H1 (cell line): ENCODE measurements at regions not wholly inside any gene's neighbourhood (a gene's known extent, or its start where the extent isn't known, plus 50 kb on each side); places are given as distances from the start of the nearest gene placed in this dataset.

Experiments
- CTCF ChIA-PET: fragments of 300-600 bp; sonication (Branson Sonifier 250); formaldehyde crosslinking; loops from one replicate; lab custom pipeline; 2021; ENCODE audit not compliant: partially characterized antibody; lab: Charles Lee
- POLR2A ChIA-PET: fragments of 300-600 bp; sonication (Branson Sonifier 250); formaldehyde crosslinking; loops from one replicate; lab custom pipeline; 2021; ENCODE audit warnings: inconsistent platforms; ENCODE audit not compliant: partially characterized antibody; lab: Charles Lee
- DNase-seq, 2 experiments: peaks; one replicate each; pipeline versions ENCODE4 v3.0.0 to v3.0.0-alpha.2; 2010 to 2022; ENCODE audit warnings: low spot score in 2 of 2, low read depth in 1 of 2, mixed read lengths in 1 of 2
- FAIRE-seq: peaks from 2 replicates; lab custom pipeline; 2011; peaks lifted over from hg19 to GRCh38; lab: Jason Lieb, UNC
- H2AFZ ChIP-seq: 2 replicates; pipeline ENCODE4 v1.8.1; 2012; ENCODE audit warnings: low read length, inconsistent platforms
- H2AK5ac ChIP-seq: 2 replicates; pipeline ENCODE4 v1.6.1; 2013; ENCODE audit warnings: low read depth, low read length
- H2BK120ac ChIP-seq: replicated peaks from 2 replicates; pipeline ENCODE3; 2013; ENCODE audit warnings: low read depth, low read length, inconsistent platforms
- H2BK12ac ChIP-seq: 2 replicates; pipeline ENCODE4 v1.6.1; 2013; ENCODE audit warnings: low read depth, low read length
- H2BK15ac ChIP-seq: 2 replicates; pipeline ENCODE4 v1.6.1; 2013; ENCODE audit warnings: low read length
- H2BK20ac ChIP-seq: 2 replicates; pipeline ENCODE4 v1.6.1; 2013; ENCODE audit warnings: low read length
- H2BK5ac ChIP-seq: 2 replicates; pipeline ENCODE4 v1.6.1; 2013; ENCODE audit warnings: low read depth, low read length
- H3K14ac ChIP-seq: 2 replicates; pipeline ENCODE4 v1.6.1; 2013; ENCODE audit warnings: inconsistent platforms; ENCODE audit not compliant: insufficient read length
- H3K18ac ChIP-seq: 2 replicates; pipeline ENCODE4 v1.6.1; 2013; ENCODE audit warnings: low read length; ENCODE audit errors: extremely low read depth
- H3K23ac ChIP-seq: 2 replicates; pipeline ENCODE4 v1.6.1; 2013; ENCODE audit warnings: inconsistent platforms; ENCODE audit not compliant: insufficient read length
- H3K23me2 ChIP-seq: 2 replicates; pipeline ENCODE4 v1.6.1; 2013; ENCODE audit warnings: low read depth, low read length
- H3K27ac ChIP-seq: 2 replicates; pipeline ENCODE4 v1.6.1; 2011; ENCODE audit warnings: low read depth, low read length, inconsistent platforms
- H3K27me3 ChIP-seq, 4 experiments: replicated peaks in 1 of 4; 1 replicate in 1 of 4; 2 replicates in 3 of 4; pipeline versions ENCODE4 v1.6.1 to v1.8.1; 2011 to 2013; ENCODE audit warnings: low read length in 3 of 4, mild to moderate bottlenecking in 3 of 4, inconsistent platforms in 2 of 4, mixed read lengths in 2 of 4, moderate library complexity in 1 of 4; ENCODE audit not compliant: control insufficient read depth in 3 of 4, insufficient read depth in 3 of 4; ENCODE audit errors: extremely low read depth in 1 of 4
- H3K36me3 ChIP-seq, 4 experiments: 2 replicates each; pipeline versions ENCODE4 v1.6.1 to v1.8.1; 2011 to 2013; ENCODE audit warnings: mild to moderate bottlenecking in 4 of 4, low read length in 3 of 4, moderate library complexity in 2 of 4, control low read depth in 1 of 4, inconsistent platforms in 1 of 4; ENCODE audit not compliant: insufficient read depth in 4 of 4, control insufficient read depth in 2 of 4
- H3K4ac ChIP-seq: replicated peaks from 2 replicates; pipeline ENCODE3; 2013; ENCODE audit warnings: low read length, low read depth, mixed read lengths, inconsistent platforms; ENCODE audit not compliant: insufficient read length
- H3K4me1 ChIP-seq, 4 experiments: replicated peaks in 1 of 4; 1 replicate in 1 of 4; 2 replicates in 3 of 4; pipeline versions ENCODE4 v1.6.1 to v1.8.1; 2011 to 2013; ENCODE audit warnings: low read length in 3 of 4, inconsistent platforms in 2 of 4, mixed read lengths in 1 of 4; ENCODE audit not compliant: insufficient read depth in 4 of 4, control insufficient read depth in 3 of 4
- H3K4me2 ChIP-seq, 2 experiments: 2 replicates each; pipeline versions ENCODE4 v1.6.1 to v1.8.1; 2011 to 2013; ENCODE audit warnings: low read depth in 2 of 2, low read length in 2 of 2, control low read depth in 1 of 2, inconsistent platforms in 1 of 2, mild to moderate bottlenecking in 1 of 2; ENCODE audit not compliant: insufficient read depth in 1 of 2
- H3K4me3 ChIP-seq, 4 experiments: fragments of 200-600, 300-600 bp in 1 of 4; sonication (generic), shearing (Covaris generic), sonication (Bioruptor Twin) in 1 of 4; 2 replicates each; pipeline versions ENCODE4 v1.5.1 to v1.8.1; 2011 to 2016; ENCODE audit warnings: low read length in 4 of 4, low read depth in 3 of 4, control low read depth in 2 of 4, inconsistent platforms in 2 of 4, mild to moderate bottlenecking in 2 of 4, mixed read lengths in 1 of 4, moderate library complexity in 1 of 4; ENCODE audit not compliant: insufficient read depth in 2 of 4; ENCODE audit errors: extremely low read depth in 1 of 4
- H3K56ac ChIP-seq: replicated peaks from 2 replicates; pipeline ENCODE3; 2013; ENCODE audit warnings: low read depth, mild to moderate bottlenecking, mixed read lengths, low read length, inconsistent platforms; ENCODE audit not compliant: insufficient read length
- H3K79me1 ChIP-seq: 2 replicates; pipeline ENCODE4 v1.6.1; 2013; ENCODE audit warnings: low read depth, low read length, control low read depth
- H3K79me2 ChIP-seq, 2 experiments: 2 replicates each; pipeline versions ENCODE4 v1.6.1 to v1.8.1; 2012 to 2013; ENCODE audit warnings: low read length in 2 of 2, mild to moderate bottlenecking in 2 of 2, inconsistent platforms in 1 of 2; ENCODE audit not compliant: insufficient read depth in 2 of 2, control insufficient read depth in 1 of 2
- H3K9ac ChIP-seq, 4 experiments: replicated peaks in 1 of 4; 1 replicate in 1 of 4; 2 replicates in 3 of 4; pipeline versions ENCODE4 v1.6.1 to v1.8.1; 2011 to 2013; ENCODE audit warnings: low read depth in 3 of 4, low read length in 3 of 4, control low read depth in 2 of 4, mild to moderate bottlenecking in 2 of 4, moderate library complexity in 2 of 4, inconsistent platforms in 1 of 4; ENCODE audit errors: extremely low read depth in 1 of 4
- H3K9me3 ChIP-seq, 2 experiments: 2 replicates each; pipeline versions ENCODE4 v1.6.1 to v1.8.1; 2012 to 2013; ENCODE audit warnings: mild to moderate bottlenecking in 2 of 2, moderate library complexity in 2 of 2, control low read depth in 1 of 2, inconsistent platforms in 1 of 2, low read depth in 1 of 2, low read length in 1 of 2, mixed read lengths in 1 of 2; ENCODE audit not compliant: insufficient read depth in 2 of 2
- H4K20me1 ChIP-seq, 2 experiments: replicated peaks in 1 of 2; 2 replicates each; pipeline versions ENCODE3 to v1.8.1; 2011 to 2013; ENCODE audit warnings: inconsistent platforms in 2 of 2, low read length in 2 of 2, mild to moderate bottlenecking in 1 of 2; ENCODE audit not compliant: insufficient read depth in 2 of 2, control insufficient read depth in 1 of 2
- H4K5ac ChIP-seq: 2 replicates; pipeline ENCODE4 v1.6.1; 2013; ENCODE audit warnings: low read length, low read depth, mixed read lengths, inconsistent platforms; ENCODE audit not compliant: insufficient read length
- H4K8ac ChIP-seq: 2 replicates; pipeline ENCODE4 v1.8.0; 2013; ENCODE audit warnings: mild to moderate bottlenecking, moderate library complexity, low read length, inconsistent platforms; ENCODE audit not compliant: insufficient read depth; ENCODE audit errors: extremely low read depth
- H4K91ac ChIP-seq: replicated peaks from 2 replicates; pipeline ENCODE3; 2013; ENCODE audit warnings: low read length, mixed read lengths, inconsistent platforms; ENCODE audit not compliant: insufficient read length
- ASH2L ChIP-seq: fragments of 200-600, 300-600 bp; sonication (generic); IDR thresholded peaks from one replicate; pipeline ENCODE4 v1.7.1; 2017; ENCODE audit warnings: low read length
- CREB1 ChIP-seq: IDR thresholded peaks from 2 replicates; pipeline ENCODE4 v1.6.1; 2012; ENCODE audit warnings: inconsistent platforms
- SP4 ChIP-seq: IDR thresholded peaks from 2 replicates; pipeline ENCODE4 v1.6.1; 2012; ENCODE audit warnings: low read length, inconsistent platforms
- WGBS, 2 experiments: shearing (Covaris generic) in 1 of 2; methylation state at CpG; one replicate each; pipeline versions ENCODE4 v1.1.6 to v1.1.7; 2013 to 2015; ENCODE audit warnings: low lambda C conversion rate in 2 of 2, mixed read lengths in 2 of 2, inconsistent platforms in 1 of 2, low coverage in 1 of 2, missing lambda C conversion rate in 1 of 2; ENCODE audit not compliant: insufficient replicate concordance in 2 of 2, insufficient coverage in 1 of 2, insufficient read length in 1 of 2; ENCODE audit errors: extremely low coverage in 1 of 2, missing lambda C conversion rate in 1 of 2; 5-methylcytosine and 5-hydroxymethylcytosine counted together

DNA sequence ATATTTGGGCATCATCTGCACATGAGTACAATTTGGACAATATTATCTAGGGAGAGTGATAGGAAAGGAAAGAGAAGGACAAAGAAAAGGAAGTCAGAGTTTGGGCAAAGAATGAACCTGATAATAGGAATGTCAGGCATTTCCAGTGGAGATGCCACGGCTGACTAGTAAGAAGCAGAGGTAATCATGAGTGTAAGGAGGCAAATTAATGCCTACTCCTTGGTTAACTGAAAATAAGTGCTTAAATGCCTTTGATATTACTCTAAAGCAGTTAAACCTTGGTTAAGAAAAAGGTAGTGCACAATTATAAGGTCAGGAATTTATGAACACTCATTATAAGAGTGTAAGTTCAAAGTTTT, 99.2 kb upstream of the DDIT4L start:
- H3K4me2 ChIP-seq, result no peak overlapping the region
- H2BK20ac ChIP-seq, result no peak overlapping the region
- no peak overlapping the region for H3K56ac ChIP-seq
- no peaks in the 10 kb centered on the region for H3K79me2 ChIP-seq
- POLR2A ChIA-PET, result interaction anchor here (0.6 kb wide), 1 partner anchor 9 kb away, joined by 3 read pairs; no protein-coding TSS in a partner anchor
- no peak overlapping the region for H2BK5ac ChIP-seq
- H3K4me1 ChIP-seq, result peaks cover 0 to 4% (median 1%) of the 10 kb centered on the region in 4 experiments; a peak in 2 of 7 replicates
- H4K91ac ChIP-seq, result no peak overlapping the region
- no peak overlapping the region for H2AK5ac ChIP-seq
- H4K8ac ChIP-seq, result no peak overlapping the region
- no peak overlapping the region for H3K23ac ChIP-seq
- DNase-seq (no peak), FAIRE-seq (no peak)
- no peak overlapping the region for H3K4ac ChIP-seq
- H3K36me3 ChIP-seq, result no peaks in the 10 kb centered on the region
- no peaks in the 10 kb centered on the region for H3K79me1 ChIP-seq
- H2BK12ac ChIP-seq, result no peak overlapping the region
- H3K9me3 ChIP-seq, result no peaks in the 10 kb centered on the region
- no peak overlapping the region for H3K18ac ChIP-seq
- no peaks in the 10 kb centered on the region; the same call in 1 of the 2 replicates for H3K23me2 ChIP-seq
- CTCF ChIA-PET, result no interaction called here
- H3K4me3 ChIP-seq, result no peak overlapping the region
- H3K9ac ChIP-seq, result no peak overlapping the region
- no peak for TF ChIP-seq ASH2L
- no peak for TF ChIP-seq SP4
- no peak for TF ChIP-seq CREB1
- H3K27ac ChIP-seq, result no peak overlapping the region
- H2BK15ac ChIP-seq, result no peak overlapping the region
- no peaks in the 10 kb centered on the region for H3K27me3 ChIP-seq
- WGBS, 2 experiments, result 87% methylated on average over 1 of the region's 1 CpG; no CpG with 5 or more reads in 1 of the 2 experiments
- no peak overlapping the region for H2BK120ac ChIP-seq
- H4K20me1 ChIP-seq, result no peaks in the 10 kb centered on the region
- no peak overlapping the region for H2AFZ ChIP-seq
- H3K14ac ChIP-seq, result no peak overlapping the region
- H4K5ac ChIP-seq, result no peak overlapping the region
